ENCODE measurements at regions not wholly inside any gene's neighbourhood (a gene's known extent, or its start where the extent isn't known, plus 50 kb on each side); places are given as distances from the start of the nearest gene placed in this dataset.

GRCh38 chr13:31440132-31440531, 240.4 kb downstream of the B3GLCT start:
- H3K14ac ChIP-seq (ENCODE audit: insufficient read length), result no peak overlapping the region
- H2AK5ac ChIP-seq (ENCODE audit: low read depth, low read length), result no peak overlapping the region
- no peak for FAIRE-seq
- no peaks in the 10 kb centered on the region for H3K9me3 ChIP-seq (ENCODE audit: insufficient read depth in 2 of 2, low read depth in 1 of 2, low read length in 1 of 2)
- H2BK120ac ChIP-seq (replicated peaks; ENCODE audit: low read depth, low read length), result no peak overlapping the region
- H4K20me1 ChIP-seq (replicated peaks in 1 of 2; ENCODE audit: control insufficient read depth in 1 of 2, insufficient read depth in 2 of 2, low read length in 2 of 2), result no peaks in the 10 kb centered on the region
- ChIA-PET POLR2A (ENCODE audit: partially characterized antibody) (no interaction called here), CTCF (ENCODE audit: partially characterized antibody) (interaction anchor here (1.1 kb wide), 1 partner anchor 301 kb away, joined by 3 read pairs; no protein-coding TSS in a partner anchor)
- no peak overlapping the region for H3K18ac ChIP-seq (ENCODE audit: extremely low read depth, low read length)
- no peaks in the 10 kb centered on the region for H3K23me2 ChIP-seq (ENCODE audit: low read depth, low read length)
- H2BK12ac ChIP-seq (ENCODE audit: low read depth, low read length), result no peak overlapping the region
- no peaks in the 10 kb centered on the region for H3K79me1 ChIP-seq (ENCODE audit: low read depth, low read length)
- H2BK20ac ChIP-seq (ENCODE audit: low read length), result no peak overlapping the region
- H3K79me2 ChIP-seq (ENCODE audit: control insufficient read depth in 1 of 2, insufficient read depth in 2 of 2, low read length in 2 of 2), result no peaks in the 10 kb centered on the region
- H4K91ac ChIP-seq (replicated peaks; ENCODE audit: insufficient read length, low read length), result no peak overlapping the region
- no peak overlapping the region for H3K4me3 ChIP-seq (ENCODE audit: extremely low read depth in 1 of 4, insufficient read depth in 2 of 4, low read depth in 3 of 4, low read length in 4 of 4)
- 94% methylated on average over 2 of the region's 2 CpGs; no CpG with 5 or more reads in 1 of the 2 experiments for WGBS, 2 experiments (ENCODE audit: extremely low coverage in 1 of 2, insufficient coverage in 1 of 2, insufficient read length in 1 of 2, insufficient replicate concordance in 2 of 2, low coverage in 1 of 2, low lambda C conversion rate in 2 of 2, missing lambda C conversion rate in 1 of 2)
- no peak for DNase-seq (ENCODE audit: low read depth in 1 of 2, low spot score in 2 of 2)
- H2BK5ac ChIP-seq (ENCODE audit: low read depth, low read length), result no peak overlapping the region
- no peak overlapping the region for H4K5ac ChIP-seq (ENCODE audit: insufficient read length, low read depth, low read length)
- no peak overlapping the region for H2AFZ ChIP-seq (ENCODE audit: low read length)
- no peaks in the 10 kb centered on the region for H3K27me3 ChIP-seq (replicated peaks in 1 of 4; ENCODE audit: control insufficient read depth in 3 of 4, extremely low read depth in 1 of 4, insufficient read depth in 3 of 4, low read length in 3 of 4)
- no peak overlapping the region for H3K4me2 ChIP-seq (ENCODE audit: insufficient read depth in 1 of 2, low read depth in 2 of 2, low read length in 2 of 2)
- H3K27ac ChIP-seq (ENCODE audit: low read depth, low read length), result no peak overlapping the region
- H3K23ac ChIP-seq (ENCODE audit: insufficient read length), result no peak overlapping the region
- H3K56ac ChIP-seq (replicated peaks; ENCODE audit: insufficient read length, low read depth, low read length), result no peak overlapping the region
- H4K8ac ChIP-seq (ENCODE audit: extremely low read depth, insufficient read depth, low read length), result no peak overlapping the region
- H3K9ac ChIP-seq (replicated peaks in 1 of 4; ENCODE audit: extremely low read depth in 1 of 4, low read depth in 3 of 4, low read length in 3 of 4), result no peak overlapping the region
- H2BK15ac ChIP-seq (ENCODE audit: low read length), result no peak overlapping the region
- H3K36me3 ChIP-seq (ENCODE audit: control insufficient read depth in 2 of 4, insufficient read depth in 4 of 4, low read length in 3 of 4), result no peaks in the 10 kb centered on the region
- H3K4ac ChIP-seq (replicated peaks; ENCODE audit: insufficient read length, low read depth, low read length), result no peak overlapping the region
- peaks cover 0 to 2% (median 0%) of the 10 kb centered on the region in 4 experiments; a peak in 2 of 7 replicates for H3K4me1 ChIP-seq (replicated peaks in 1 of 4; ENCODE audit: control insufficient read depth in 3 of 4, insufficient read depth in 4 of 4, low read length in 3 of 4)
- TF ChIP-seq PHF8 (conservative IDR thresholded peaks at IDR 0.05; ENCODE audit: low read depth, low read length) (no peak), JUND (IDR thresholded peaks at IDR 0.05; ENCODE audit: low read length) (no peak), RAD21 (IDR thresholded peaks at IDR 0.05 in 1 of 2, conservative IDR thresholded peaks at IDR 0.05 in 1 of 2; ENCODE audit: low read depth in 2 of 2, low read length in 2 of 2) (no peak)
